Mucosa of rectum (tissue), 2 donors: ENCODE measurements at regions not wholly inside any gene's neighbourhood (a gene's known extent, or its start where the extent isn't known, plus 50 kb on each side); places are given as distances from the start of the nearest gene placed in this dataset.

Source experiments
- H3K27ac ChIP-seq, 2 donors: one replicate each; pipeline ENCODE4 v1.7.0; 2013; ENCODE audit warnings: inconsistent platforms in 2 of 2, low read depth in 2 of 2, low read length in 2 of 2
- H3K27me3 ChIP-seq, 2 donors: one replicate each; pipeline ENCODE4 v1.7.0; 2013; ENCODE audit warnings: low read length in 2 of 2; ENCODE audit not compliant: control insufficient read depth in 2 of 2, insufficient read depth in 2 of 2
- H3K36me3 ChIP-seq, 2 donors: one replicate each; pipeline ENCODE4 v1.7.0; 2013; ENCODE audit warnings: low read length in 2 of 2; ENCODE audit not compliant: control insufficient read depth in 2 of 2, insufficient read depth in 2 of 2
- H3K4me1 ChIP-seq, 2 donors: one replicate each; pipeline ENCODE4 v1.7.0; 2013; ENCODE audit warnings: low read length in 2 of 2, mild to moderate bottlenecking in 1 of 2; ENCODE audit not compliant: control insufficient read depth in 2 of 2, insufficient read depth in 2 of 2
- H3K4me3 ChIP-seq, 2 donors: one replicate each; pipeline ENCODE4 v1.7.0; 2013; ENCODE audit warnings: low read length in 2 of 2
- H3K9ac ChIP-seq, 2 donors: one replicate each; pipeline ENCODE4 v1.7.0; 2013; ENCODE audit warnings: low read length in 2 of 2, low read depth in 1 of 2, mild to moderate bottlenecking in 1 of 2
- H3K9me3 ChIP-seq, 2 donors: one replicate each; pipeline ENCODE4 v1.7.0; 2013; ENCODE audit warnings: low read length in 2 of 2; ENCODE audit not compliant: control insufficient read depth in 2 of 2
- donor health status: healthy.
- donor health status: Normal muscosa, but diverticular disease.

DNA sequence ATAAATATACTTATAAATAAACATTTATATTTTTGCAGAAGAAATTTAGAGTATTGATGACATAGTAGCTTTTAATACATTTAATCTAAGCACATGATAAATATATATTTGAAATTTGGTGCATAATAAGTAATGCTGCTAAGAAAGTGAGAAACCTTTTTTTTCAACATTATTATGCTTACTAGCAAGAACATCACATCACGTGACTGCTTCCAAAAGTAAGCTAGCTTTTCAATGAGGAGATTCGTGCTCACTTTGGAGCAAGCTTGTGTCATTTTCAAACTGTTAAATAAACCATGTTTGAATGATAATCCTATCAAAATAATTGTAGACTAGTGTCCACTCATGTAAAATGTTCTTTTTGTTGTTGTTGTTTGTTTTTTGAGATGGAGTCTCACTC is 109.0 kb upstream of the SLC4A7 start:
- Histone ChIP-seq H3K27ac (no peak overlapping the region), H3K4me1 (peaks cover 8 to 15% of the 10 kb centered on the region in 2 donors), H3K9me3 (no peaks in the 10 kb centered on the region), H3K36me3 (no peaks in the 10 kb centered on the region), H3K27me3 (no peaks in the 10 kb centered on the region), H3K9ac (no peak overlapping the region), H3K4me3 (no peak overlapping the region)

DNA sequence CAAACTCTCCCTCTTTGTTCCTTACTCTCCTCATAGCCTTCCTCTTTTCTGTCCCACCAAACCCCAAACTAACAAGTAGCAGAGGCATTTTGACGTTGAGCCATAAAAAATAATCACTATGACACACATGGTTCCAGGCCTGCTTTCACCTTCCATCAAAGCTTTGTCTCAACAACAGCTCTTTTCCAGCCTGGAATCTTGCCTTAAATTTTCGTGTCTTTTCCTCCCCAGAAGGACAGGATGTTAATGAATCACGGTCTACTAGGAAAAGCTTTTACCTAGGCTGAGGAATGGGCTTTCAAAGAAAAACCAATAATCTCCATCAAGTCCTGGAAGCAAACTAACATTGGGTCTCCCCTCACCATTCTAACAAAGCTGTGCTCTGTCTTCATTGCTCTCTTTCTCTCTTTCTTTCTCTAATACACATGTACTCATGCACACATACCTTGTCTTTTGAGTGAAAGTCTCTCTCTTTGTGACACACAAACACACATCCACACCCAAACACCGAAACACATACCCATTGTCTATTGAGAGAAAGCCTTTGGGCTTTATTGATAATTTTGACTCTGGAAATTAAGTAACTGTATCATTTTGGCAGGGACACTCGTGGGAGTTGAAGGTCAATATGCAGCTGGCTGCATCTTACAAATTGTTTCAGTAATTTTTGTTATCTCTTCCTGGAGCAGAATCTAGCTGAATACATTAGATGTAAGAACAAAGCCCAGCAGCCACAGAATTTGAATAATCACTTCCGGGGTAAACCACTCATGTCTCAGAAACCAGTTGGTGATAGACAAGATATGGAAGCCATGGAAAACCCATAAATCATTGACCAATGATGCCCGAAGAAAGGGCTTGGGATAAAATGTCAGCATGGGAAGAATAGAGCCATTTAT is 107.4 kb upstream of the SLC4A7 start:
- Histone ChIP-seq H3K36me3 (no peaks in the 10 kb centered on the region), H3K27me3 (no peaks in the 10 kb centered on the region), H3K4me1 (peaks cover 8 to 15% of the 10 kb centered on the region in 2 donors), H3K9me3 (no peaks in the 10 kb centered on the region), H3K4me3 (peak overlapping the region in 1 of 2 donors; percentile 16), H3K27ac (peak overlapping the region; percentile 48 to 69), H3K9ac (no peak overlapping the region)

DNA sequence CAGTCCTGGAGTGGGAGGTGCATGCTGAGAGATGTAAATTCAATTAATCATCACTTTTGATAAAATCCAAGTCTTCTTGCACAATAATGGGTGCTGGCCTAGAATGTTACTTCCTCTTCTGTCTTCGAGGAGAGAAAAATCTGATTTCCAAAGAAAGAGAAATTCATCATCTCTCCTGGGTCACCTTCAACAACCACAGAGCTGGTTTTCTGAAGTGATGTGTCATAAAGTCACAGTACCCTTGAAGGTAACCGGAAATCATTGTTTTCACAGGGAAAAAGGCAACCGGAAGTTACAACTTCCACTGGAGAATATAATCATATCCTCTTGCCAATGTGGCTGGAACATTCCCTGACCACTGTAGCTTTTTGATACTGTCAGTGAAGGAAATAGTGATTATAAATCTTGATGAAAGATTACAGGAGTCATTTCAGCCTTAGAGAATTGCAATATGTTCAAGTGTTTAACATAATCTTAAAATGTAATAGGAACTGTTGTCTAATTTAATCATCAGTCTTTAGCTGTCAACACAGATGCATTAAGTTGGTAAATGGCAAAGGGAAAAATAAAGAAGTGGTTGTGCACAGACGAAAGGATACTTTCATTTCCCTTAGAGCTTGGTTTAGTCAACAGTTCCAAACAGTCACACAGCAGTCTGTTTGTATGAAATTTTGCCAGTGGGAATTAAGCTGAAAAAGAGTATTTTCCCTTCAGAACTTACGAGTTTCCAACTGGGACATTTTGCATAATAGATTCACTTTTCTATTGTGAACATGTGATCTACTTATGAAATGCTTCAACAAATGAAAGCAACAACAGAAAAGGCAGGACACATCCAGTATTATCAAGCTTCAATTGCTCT is 106.5 kb upstream of the SLC4A7 start:
- Histone ChIP-seq H3K9ac (no peak overlapping the region), H3K27me3 (no peaks in the 10 kb centered on the region), H3K36me3 (no peaks in the 10 kb centered on the region), H3K4me3 (peak overlapping the region in 1 of 2 donors; percentile 16), H3K27ac (peak overlapping the region; percentile 48 to 69), H3K9me3 (no peaks in the 10 kb centered on the region), H3K4me1 (peaks cover 4 to 15% of the 10 kb centered on the region in 2 donors)

DNA sequence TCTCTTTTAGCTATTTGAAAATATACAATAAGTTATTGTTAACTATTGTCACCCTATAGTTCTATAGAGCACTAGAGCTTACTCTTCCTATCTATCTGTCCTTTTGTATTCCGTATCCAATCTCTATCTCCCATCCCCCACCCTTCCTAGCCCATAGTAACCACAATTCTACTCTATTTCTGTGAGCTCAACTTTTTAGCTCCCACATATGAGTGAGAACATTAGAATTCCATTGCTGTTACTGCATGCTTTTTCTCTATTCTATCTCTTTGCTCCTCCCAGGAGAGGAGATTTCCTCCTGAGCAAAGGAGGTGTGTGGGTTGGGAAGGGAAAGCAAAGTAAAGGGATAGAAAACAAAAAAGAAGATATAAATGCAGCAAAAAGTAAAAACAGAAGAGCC is 105.6 kb upstream of the SLC4A7 start:
- peaks cover 4 to 15% of the 10 kb centered on the region in 2 donors for H3K4me1 ChIP-seq
- no peak overlapping the region for H3K9ac ChIP-seq
- no peaks in the 10 kb centered on the region for H3K36me3 ChIP-seq
- H3K4me3 ChIP-seq = no peak overlapping the region
- no peaks in the 10 kb centered on the region for H3K9me3 ChIP-seq
- H3K27ac ChIP-seq = peak overlapping the region in 1 of 2 donors; percentile 41
- no peaks in the 10 kb centered on the region for H3K27me3 ChIP-seq

DNA sequence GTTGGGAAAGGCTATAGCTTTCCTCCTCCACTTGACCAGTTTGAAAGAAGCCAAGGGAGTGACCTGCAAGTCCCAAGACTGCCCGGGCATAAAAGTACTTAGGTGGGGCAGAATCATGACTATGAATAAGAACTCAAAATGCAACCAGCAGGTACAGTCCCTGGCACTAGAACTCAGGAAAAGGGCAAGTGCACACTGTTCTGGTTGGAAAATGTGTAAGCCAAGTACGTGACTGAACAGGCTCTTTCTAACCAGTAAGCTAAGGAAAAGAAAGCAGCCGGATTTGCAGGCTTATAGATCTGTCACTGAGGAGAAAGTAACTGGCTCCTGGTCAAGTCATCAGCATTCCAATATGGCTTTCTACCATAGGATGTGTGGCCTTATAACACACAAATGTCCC is 101.2 kb upstream of the SLC4A7 start:
- Histone ChIP-seq H3K4me3 (no peak overlapping the region), H3K9me3 (no peaks in the 10 kb centered on the region), H3K27me3 (no peaks in the 10 kb centered on the region), H3K36me3 (no peaks in the 10 kb centered on the region), H3K27ac (no peak overlapping the region), H3K9ac (no peak overlapping the region), H3K4me1 (peaks cover under 1 to 9% of the 10 kb centered on the region in 2 donors)

DNA sequence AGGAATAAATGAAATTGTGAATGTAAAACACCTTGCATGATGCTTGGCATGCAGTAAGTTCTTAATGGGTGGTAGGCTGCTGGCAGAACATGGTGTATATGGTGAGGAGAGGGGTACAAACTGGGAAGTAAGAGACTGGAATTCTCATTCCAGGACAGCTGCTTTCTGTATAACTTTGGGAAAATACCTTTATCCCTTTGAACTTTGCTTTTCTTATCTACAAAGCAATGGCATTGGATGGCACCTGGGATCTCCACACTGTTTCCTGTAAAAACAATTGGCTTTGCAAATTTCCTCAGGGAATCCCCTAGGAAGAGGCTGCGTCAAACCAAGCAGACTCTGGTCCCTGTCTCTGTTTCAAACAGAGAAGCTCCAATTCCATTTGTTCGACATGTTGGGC is 100.7 kb upstream of the SLC4A7 start:
- no peaks in the 10 kb centered on the region for H3K9me3 ChIP-seq
- H3K4me3 ChIP-seq = no peak overlapping the region
- H3K36me3 ChIP-seq = no peaks in the 10 kb centered on the region
- peaks cover 0 to 3% of the 10 kb centered on the region in 2 donors for H3K4me1 ChIP-seq
- no peak overlapping the region for H3K27ac ChIP-seq
- no peak overlapping the region for H3K9ac ChIP-seq
- H3K27me3 ChIP-seq = no peaks in the 10 kb centered on the region

DNA sequence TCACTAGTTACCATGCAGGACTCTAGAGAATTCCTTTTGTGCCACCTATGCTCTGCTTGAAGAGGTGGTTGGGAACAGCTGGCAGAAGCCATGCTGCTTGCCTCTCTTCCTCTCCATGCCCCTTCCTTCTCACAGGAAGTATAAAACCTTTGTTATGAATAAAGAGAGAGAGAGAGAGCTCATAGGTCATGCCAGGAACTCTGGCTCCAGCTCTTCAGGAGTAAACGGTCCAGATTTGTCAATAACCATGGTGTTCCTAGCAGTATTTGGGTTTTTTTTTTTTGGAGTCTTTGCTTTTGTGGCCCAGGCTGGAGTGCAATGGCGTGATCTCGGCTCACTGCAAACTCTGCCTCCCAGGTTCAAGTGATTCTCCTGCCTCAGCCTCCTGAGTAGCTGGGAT is 97.7 kb upstream of the SLC4A7 start:
- H3K4me3 ChIP-seq = no peak overlapping the region
- no peak overlapping the region for H3K9ac ChIP-seq
- no peaks in the 10 kb centered on the region for H3K9me3 ChIP-seq
- no peaks in the 10 kb centered on the region for H3K36me3 ChIP-seq
- no peak overlapping the region for H3K27ac ChIP-seq
- H3K4me1 ChIP-seq = no peaks in the 10 kb centered on the region
- no peaks in the 10 kb centered on the region for H3K27me3 ChIP-seq

DNA sequence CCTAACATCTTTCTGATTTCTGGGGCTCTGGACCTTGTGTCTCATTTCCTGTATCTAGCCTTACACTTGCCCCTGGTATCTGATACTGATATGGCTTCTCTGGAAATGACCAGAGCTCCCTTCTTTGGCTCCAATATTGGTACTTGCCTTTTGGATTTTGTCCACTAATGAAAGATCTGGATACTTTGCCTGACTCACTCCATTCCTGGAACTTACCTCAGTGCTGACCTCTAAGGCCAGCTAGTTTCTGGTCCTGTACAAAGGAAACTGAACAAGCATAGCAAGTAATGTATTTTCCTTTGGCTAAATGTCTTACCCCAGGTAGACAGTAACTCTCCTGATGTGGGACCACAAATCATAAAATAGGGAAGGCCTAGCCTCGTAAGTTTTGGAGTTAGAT is 93.8 kb upstream of the SLC4A7 start:
- Histone ChIP-seq H3K9me3 (no peaks in the 10 kb centered on the region), H3K36me3 (no peaks in the 10 kb centered on the region), H3K27me3 (no peaks in the 10 kb centered on the region), H3K9ac (no peak overlapping the region), H3K4me1 (no peaks in the 10 kb centered on the region), H3K27ac (peak overlapping the region in 1 of 2 donors; percentile 13), H3K4me3 (no peak overlapping the region)

DNA sequence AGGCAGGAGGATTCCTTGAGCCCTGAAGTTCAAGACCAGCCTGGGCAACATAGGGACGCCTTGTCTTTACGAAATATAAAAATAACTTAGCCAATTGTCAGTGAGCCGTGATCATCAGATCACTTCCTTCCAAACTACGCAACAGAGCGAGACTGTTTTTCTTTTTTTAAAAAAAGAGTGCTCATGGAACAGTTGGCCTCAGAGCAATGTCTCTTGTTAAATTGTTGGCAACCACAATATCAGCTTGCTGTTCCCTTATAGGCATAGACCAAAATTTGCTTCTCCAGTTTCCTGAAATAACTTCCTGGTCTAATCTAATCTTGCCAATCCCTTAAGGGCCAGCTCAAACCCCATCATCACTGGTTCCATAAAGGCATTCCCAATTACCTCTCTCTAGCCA is 93.3 kb upstream of the SLC4A7 start:
- Histone ChIP-seq H3K36me3 (no peaks in the 10 kb centered on the region), H3K4me1 (no peaks in the 10 kb centered on the region), H3K27ac (peak overlapping the region in 1 of 2 donors; percentile 13), H3K27me3 (no peaks in the 10 kb centered on the region), H3K9ac (no peak overlapping the region), H3K4me3 (no peak overlapping the region), H3K9me3 (no peaks in the 10 kb centered on the region)

DNA sequence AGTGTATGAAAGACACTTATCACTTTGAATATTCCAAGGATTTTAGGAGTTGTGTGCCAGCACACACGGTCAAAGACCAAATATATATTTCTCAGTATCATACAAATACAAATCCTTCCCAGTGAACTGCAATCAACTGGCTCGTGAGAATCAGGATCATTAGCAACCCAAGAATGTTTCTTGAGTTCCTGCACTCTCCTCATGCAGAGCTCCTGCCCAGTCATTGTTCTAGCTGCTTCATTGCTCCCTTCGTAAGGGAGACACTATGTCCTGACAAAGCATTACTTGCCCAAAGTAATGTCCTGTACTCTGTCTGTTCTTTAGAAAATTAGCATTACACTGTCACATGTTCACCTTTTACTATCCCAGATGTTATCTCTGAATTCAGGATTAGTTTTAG is 92.0 kb upstream of the SLC4A7 start:
- no peaks in the 10 kb centered on the region for H3K4me1 ChIP-seq
- no peaks in the 10 kb centered on the region for H3K9me3 ChIP-seq
- H3K9ac ChIP-seq = no peak overlapping the region
- no peak overlapping the region for H3K4me3 ChIP-seq
- H3K36me3 ChIP-seq = no peaks in the 10 kb centered on the region
- no peaks in the 10 kb centered on the region for H3K27me3 ChIP-seq
- H3K27ac ChIP-seq = no peak overlapping the region
